Uterus (tissue), 2 donors: ENCODE measurements at regions not wholly inside any gene's neighbourhood (a gene's known extent, or its start where the extent isn't known, plus 50 kb on each side); places are given as distances from the start of the nearest gene placed in this dataset.

Source experiments
- CTCF ChIP-seq, 4 experiments: fragments of 200-600 bp in 2 of 4; fragments of 450-650 bp in 2 of 4; sonication (generic) in 2 of 4; IDR thresholded peaks; one replicate each; pipeline ENCODE4 v1.5.1; 2016 to 2019; ENCODE audit warnings: antibody characterized with exemption in 4 of 4, mild to moderate bottlenecking in 2 of 4, moderate library complexity in 1 of 4
- POLR2A ChIP-seq, 2 donors: fragments of 450-650 bp; IDR thresholded peaks; one replicate each; pipeline ENCODE4 v1.6.1; 2016; ENCODE audit warnings: antibody characterized with exemption in 2 of 2, mild to moderate bottlenecking in 1 of 2, moderate library complexity in 1 of 2

- TF ChIP-seq CTCF (IDR thresholded peaks at IDR 0.05): no peak
- TF ChIP-seq POLR2A (IDR thresholded peaks at IDR 0.05): no peak
Measured at GRCh38 chr21:35886887-35887286, 173.4 kb downstream of the SETD4 start.
